Loucy (cell line): ENCODE measurements at regions not wholly inside any gene's neighbourhood (a gene's known extent, or its start where the extent isn't known, plus 50 kb on each side); places are given as distances from the start of the nearest gene placed in this dataset.
"Not testable (repeated sequence)": the region's sequence is repeated elsewhere in the genome, so short reads cannot be mapped to it uniquely, and the experiment has no call there.

Experiments used
- H2AFZ ChIP-seq: fragments of 200-600 bp; sonication (generic); 2 replicates; pipeline ENCODE4 v1.6.0; 2016; ENCODE audit warnings: antibody characterized with exemption, mild to moderate bottlenecking, low read length, moderate library complexity
- H3F3A ChIP-seq: fragments of 200-600 bp; 2 replicates; pipeline ENCODE4 v1.6.0; 2016; ENCODE audit warnings: antibody characterized with exemption, low read depth, mild to moderate bottlenecking
- H3K27me3 ChIP-seq: fragments of 200-600 bp; sonication (generic); 2 replicates; pipeline ENCODE4 v1.6.1; 2014; ENCODE audit warnings: low read length, mild to moderate bottlenecking; ENCODE audit not compliant: insufficient read depth, poor library complexity, severe bottlenecking
- H3K36me3 ChIP-seq: fragments of 200-600 bp; sonication (generic); 2 replicates; pipeline ENCODE4 v1.6.1; 2016; ENCODE audit warnings: low read length; ENCODE audit not compliant: insufficient read depth
- H3K4me1 ChIP-seq: fragments of 200-600 bp; sonication (generic); 2 replicates; pipeline ENCODE4 v1.5.1; 2014; ENCODE audit warnings: low read length, mild to moderate bottlenecking; ENCODE audit not compliant: insufficient read depth, poor library complexity, severe bottlenecking
- H3K4me2 ChIP-seq: fragments of 200-600 bp; sonication (generic); 2 replicates; pipeline ENCODE4 v1.6.0; 2014; ENCODE audit warnings: antibody characterized with exemption, low read length, low read depth, mild to moderate bottlenecking; ENCODE audit not compliant: poor library complexity, severe bottlenecking
- H3K4me3 ChIP-seq: fragments of 200-600 bp; sonication (generic); 2 replicates; pipeline ENCODE4 v1.5.1; 2014; ENCODE audit warnings: low read length, mild to moderate bottlenecking, mixed read lengths; ENCODE audit not compliant: poor library complexity, severe bottlenecking
- H3K79me2 ChIP-seq: fragments of 200-600 bp; sonication (generic); 2 replicates; pipeline ENCODE4 v1.6.1; 2014; ENCODE audit warnings: low read length; ENCODE audit not compliant: insufficient read depth
- H3K9ac ChIP-seq: fragments of 200-600 bp; sonication (generic); 2 replicates; pipeline ENCODE4 v1.6.0; 2014; ENCODE audit warnings: mild to moderate bottlenecking, low read depth, low read length, moderate library complexity; ENCODE audit not compliant: poor library complexity, severe bottlenecking
- H3K9me2 ChIP-seq: fragments of 200-600 bp; sonication (generic); replicated peaks from 2 replicates; pipeline ENCODE4 v1.6.1; 2016; ENCODE audit warnings: low read depth, low read length, mixed read lengths
- H3K9me3 ChIP-seq: fragments of 200-600 bp; sonication (generic); 2 replicates; pipeline ENCODE4 v1.6.1; 2014; ENCODE audit warnings: mild to moderate bottlenecking, antibody characterized with exemption, low read length, low read depth; ENCODE audit not compliant: insufficient read depth
- H4K20me1 ChIP-seq: fragments of 200-600 bp; sonication (generic); 2 replicates; pipeline ENCODE4 v1.6.0; 2014; ENCODE audit warnings: antibody characterized with exemption, low read length, mild to moderate bottlenecking; ENCODE audit not compliant: insufficient read depth, poor library complexity, severe bottlenecking
- CTCF ChIP-seq: fragments of 200-600 bp; sonication (generic); conservative IDR thresholded peaks from 2 replicates; pipeline ENCODE4 v1.5.1; 2014; ENCODE audit warnings: mild to moderate bottlenecking, antibody characterized with exemption, low read length
- EZH2phosphoT487 ChIP-seq: fragments of 200-600 bp; IDR thresholded peaks from 2 replicates; pipeline ENCODE4 v1.6.1; 2018; ENCODE audit warnings: antibody characterized with exemption, mild to moderate bottlenecking, moderate library complexity, borderline replicate concordance

DNA sequence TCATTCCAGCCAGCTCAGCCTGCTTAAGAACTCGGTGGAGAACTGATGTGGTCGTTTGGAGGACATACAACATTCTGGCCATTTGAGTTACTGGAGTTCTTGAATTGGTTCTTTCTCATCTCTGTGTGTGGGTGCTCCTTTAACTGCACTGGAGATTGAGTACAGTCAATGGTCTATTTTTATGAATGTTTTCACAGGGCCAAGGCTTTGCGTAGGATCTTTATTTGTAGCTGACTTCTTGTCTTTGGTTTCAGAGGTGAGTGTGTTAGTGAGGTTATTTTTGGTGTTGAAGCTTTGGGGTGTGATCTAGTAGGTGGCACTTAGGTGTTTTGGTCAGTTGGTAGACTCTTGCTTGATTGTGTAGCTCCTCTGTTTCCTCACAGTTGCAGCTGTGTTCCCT is 288.4 kb downstream of the LHFPL1 start:
- H2AFZ ChIP-seq = no peak overlapping the region
- H3K79me2 ChIP-seq = no peaks in the 10 kb centered on the region
- H3K36me3 ChIP-seq = no peaks in the 10 kb centered on the region
- H3K9me2 ChIP-seq = no peaks in the 10 kb centered on the region
- no peak overlapping the region for H3K9ac ChIP-seq
- no peaks in the 10 kb centered on the region for H3K27me3 ChIP-seq
- TF ChIP-seq EZH2phosphoT487 = no peak
- TF ChIP-seq CTCF = no peak
- no peaks in the 10 kb centered on the region for H3K9me3 ChIP-seq
- H3K4me2 ChIP-seq = no peak overlapping the region
- no peaks in the 10 kb centered on the region for H3K4me1 ChIP-seq
- H4K20me1 ChIP-seq = no peaks in the 10 kb centered on the region
- H3K4me3 ChIP-seq = no peak overlapping the region
- no peaks in the 10 kb centered on the region for H3F3A ChIP-seq

DNA sequence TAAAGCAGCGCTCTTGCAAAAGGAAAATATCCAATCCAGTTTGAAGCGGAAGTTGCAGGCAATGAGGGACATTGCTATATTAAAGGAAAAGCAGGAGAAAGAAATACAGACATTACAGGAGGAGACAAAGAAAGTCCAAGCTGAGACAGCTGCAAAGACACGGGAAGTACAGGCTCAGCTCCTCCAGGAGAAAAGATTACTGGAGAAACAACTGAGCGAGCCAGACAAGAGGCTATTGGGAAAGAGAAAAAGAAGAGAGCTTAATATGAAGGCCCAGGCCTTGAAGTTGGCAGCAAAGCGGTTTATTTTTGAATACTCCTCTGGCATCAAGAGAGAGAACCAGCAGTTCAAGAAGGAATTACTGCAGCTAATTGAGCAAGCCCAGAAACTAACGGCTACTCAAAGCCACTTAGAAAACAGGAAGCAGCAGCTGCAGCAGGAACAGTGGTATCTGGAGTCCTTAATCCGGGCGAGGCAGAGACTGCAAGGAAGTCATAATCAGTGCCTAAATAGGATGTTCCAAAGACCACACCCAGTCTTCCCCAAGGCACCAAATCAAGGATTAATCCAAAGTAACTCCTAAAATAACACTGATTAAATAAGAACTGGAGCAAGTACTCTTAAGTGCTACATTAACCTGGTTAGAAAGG is 298.0 kb downstream of the LHFPL1 start:
- not testable (repeated sequence) for H3K9me2 ChIP-seq, H2AFZ ChIP-seq, H3K9ac ChIP-seq, H3K4me2 ChIP-seq, H3K4me3 ChIP-seq, H3K36me3 ChIP-seq, H3K27me3 ChIP-seq, H4K20me1 ChIP-seq, H3K4me1 ChIP-seq, H3F3A ChIP-seq, H3K9me3 ChIP-seq, H3K79me2 ChIP-seq

DNA sequence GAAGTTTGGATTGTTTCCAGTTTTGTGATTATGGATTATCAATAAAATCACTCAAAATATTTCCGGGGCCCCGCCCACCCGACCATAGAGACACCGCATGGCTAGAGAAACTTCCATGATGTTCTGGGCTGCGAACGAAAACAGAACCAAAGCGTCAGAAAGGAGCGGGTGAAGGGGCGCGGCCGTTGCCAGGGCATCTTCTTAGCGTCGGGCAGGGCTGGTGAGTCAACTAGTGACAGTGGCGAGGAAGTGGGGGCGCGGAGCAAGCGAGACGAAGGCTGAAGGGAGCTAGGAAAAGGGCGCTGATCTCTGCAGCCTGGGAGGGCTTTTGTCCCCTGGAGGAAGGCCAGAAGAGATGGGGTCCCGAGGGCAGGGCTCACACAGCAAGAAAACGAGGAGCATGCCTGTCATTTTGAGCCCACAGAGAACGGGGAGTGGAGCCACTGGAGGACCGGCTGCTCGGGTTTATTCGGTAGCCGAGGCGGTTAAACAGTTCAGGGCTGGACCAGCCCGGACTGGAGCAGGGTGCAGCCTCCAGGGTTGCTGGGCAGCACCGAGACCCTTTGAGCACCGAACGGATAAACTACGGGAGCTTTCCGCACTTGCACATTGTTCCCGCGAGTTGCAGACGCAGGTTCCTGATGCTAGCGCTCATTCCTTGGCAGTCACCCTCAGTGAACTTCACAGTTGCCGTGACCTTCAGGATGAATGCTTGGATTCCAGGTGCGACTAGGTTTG is 298.1 kb upstream of the TRPC5 start:
- TF ChIP-seq CTCF (no peak), EZH2phosphoT487 (no peak)

GRCh38 chrX:112377481-112377880 is 294.9 kb upstream of the TRPC5 start:
- no peaks in the 10 kb centered on the region for H3K4me1 ChIP-seq
- H3K79me2 ChIP-seq = no peaks in the 10 kb centered on the region
- H3K36me3 ChIP-seq = no peaks in the 10 kb centered on the region
- no peak overlapping the region for H3K4me2 ChIP-seq
- no peaks in the 10 kb centered on the region for H3K27me3 ChIP-seq
- H3F3A ChIP-seq = no peaks in the 10 kb centered on the region
- H3K4me3 ChIP-seq = no peak overlapping the region
- no peak overlapping the region for H2AFZ ChIP-seq
- TF ChIP-seq EZH2phosphoT487 (no peak), CTCF (no peak)
- H3K9me2 ChIP-seq = no peaks in the 10 kb centered on the region
- H3K9me3 ChIP-seq = no peaks in the 10 kb centered on the region
- H4K20me1 ChIP-seq = no peaks in the 10 kb centered on the region
- H3K9ac ChIP-seq = no peak overlapping the region

More for the DNA sequence above, 298.1 kb upstream of the TRPC5 start:
- H3K4me1 ChIP-seq = no peaks in the 10 kb centered on the region
- no peaks in the 10 kb centered on the region for H3K9me2 ChIP-seq
- no peaks in the 10 kb centered on the region for H3F3A ChIP-seq
- H4K20me1 ChIP-seq = no peaks in the 10 kb centered on the region
- no peak overlapping the region for H3K4me2 ChIP-seq
- H3K9ac ChIP-seq = no peak overlapping the region
- no peaks in the 10 kb centered on the region for H3K9me3 ChIP-seq
- no peak overlapping the region for H3K4me3 ChIP-seq
- no peaks in the 10 kb centered on the region for H3K79me2 ChIP-seq
- no peak overlapping the region for H2AFZ ChIP-seq
- H3K27me3 ChIP-seq = no peaks in the 10 kb centered on the region
- no peaks in the 10 kb centered on the region for H3K36me3 ChIP-seq
